Fibroblast of gingiva (primary cell): ENCODE measurements at regions not wholly inside any gene's neighbourhood (a gene's known extent, or its start where the extent isn't known, plus 50 kb on each side); places are given as distances from the start of the nearest gene placed in this dataset.

ENCODE experiments used
- DNase-seq: peaks from one replicate; pipeline ENCODE4 v3.0.0-alpha.2; 2011; ENCODE audit warnings: low read depth

DNA sequence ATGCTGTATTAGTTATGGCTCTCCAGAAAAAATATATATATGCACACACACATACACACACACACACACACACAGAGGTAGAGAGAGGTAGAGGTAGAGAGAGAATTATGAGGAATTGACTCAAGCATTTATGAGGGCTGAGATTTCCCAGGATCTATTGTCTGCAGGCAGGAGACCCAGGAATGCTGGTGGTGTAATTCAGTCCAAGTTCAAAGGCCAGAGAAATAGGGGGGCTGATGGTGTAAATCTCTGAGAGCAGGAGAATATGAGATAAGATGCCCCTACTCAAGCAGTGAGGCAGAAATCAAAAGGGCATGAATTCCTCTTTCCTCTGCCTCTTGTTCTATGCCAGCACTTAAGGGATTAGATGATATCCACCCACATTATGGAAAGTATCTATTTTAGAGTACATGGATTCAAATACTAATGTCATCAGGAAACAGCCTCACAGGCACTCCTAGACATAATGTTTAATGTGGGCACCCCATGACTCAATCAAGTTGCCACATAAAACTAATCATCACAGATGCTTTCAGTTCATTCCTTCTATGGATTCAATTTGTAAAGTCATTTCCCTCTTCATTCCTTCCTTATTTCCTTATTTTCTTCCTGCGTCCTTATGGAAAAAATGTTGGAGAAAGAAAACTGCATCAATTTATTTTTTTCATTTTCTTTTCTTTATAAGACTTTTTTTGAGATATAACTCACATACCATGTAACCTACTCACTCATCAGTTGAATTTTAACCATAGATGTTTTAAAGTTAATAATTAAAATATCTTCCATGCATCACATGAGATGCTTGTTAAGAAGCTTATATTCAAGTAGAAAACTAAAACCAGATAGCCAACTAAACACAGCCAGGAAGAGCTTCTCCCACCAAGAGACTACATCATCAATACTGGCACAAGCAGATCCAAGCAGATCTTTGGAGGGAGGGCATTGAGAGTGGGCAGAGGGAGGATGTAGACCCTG lies 406.2 kb downstream of the MBD2 start:
- no peak for DNase-seq

DNA sequence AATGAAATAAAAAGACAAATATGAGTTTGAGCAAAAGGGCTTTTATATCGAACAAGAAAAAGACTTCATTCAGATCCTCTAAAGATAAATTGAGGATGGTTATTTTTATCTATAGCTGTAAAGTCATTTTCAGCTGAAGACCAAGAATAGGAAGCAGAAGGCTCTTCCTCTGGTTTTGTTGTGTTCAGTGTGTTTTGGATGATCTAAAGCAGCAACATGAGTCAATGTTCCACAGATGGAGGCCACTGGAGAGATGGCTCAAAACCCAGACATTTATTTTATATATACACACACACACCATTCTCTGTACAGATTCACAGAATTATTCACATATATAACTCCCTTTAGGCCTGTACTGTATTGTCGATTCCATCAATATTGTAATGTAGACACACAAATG lies 424.3 kb downstream of the MBD2 start:
- DNase-seq, result no peak

DNA sequence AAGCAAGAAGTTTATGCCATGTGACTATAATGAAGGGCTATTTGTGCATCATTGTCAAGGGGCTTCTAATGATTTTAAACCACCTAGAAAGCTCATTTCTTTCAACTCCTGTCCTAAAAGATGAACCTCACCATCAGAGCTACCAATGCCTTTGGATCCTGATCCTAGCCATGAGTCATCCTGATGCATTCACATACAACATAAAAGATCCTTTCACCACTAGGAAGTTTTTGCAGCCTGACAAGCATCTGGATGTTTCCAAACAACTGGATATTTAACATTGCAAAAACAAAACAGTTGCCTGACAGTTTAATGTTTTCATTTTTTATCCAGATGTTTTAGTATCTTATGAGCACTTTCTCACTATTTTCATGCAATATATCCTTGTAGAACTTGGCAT lies 425.3 kb downstream of the MBD2 start:
- peak; percentile 46 for DNase-seq

DNA sequence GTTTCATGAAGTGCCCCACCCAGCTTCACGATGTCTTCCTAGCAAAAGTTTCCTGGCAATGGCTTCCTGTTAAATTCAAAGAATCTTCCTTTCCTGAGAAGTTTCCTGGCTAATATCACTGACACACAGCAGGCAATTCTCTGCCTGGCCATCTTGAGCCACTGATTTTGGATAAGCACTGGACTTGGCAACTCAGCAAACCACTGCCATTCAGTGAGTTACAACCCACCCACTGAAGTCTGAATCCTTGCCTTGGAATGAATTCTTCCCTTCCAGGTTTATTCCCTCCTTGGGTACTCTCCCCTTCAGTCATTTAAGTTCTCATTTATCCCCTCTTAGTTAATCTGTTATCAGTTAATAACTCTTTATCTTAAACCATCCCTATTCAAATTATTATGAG lies 426.0 kb downstream of the MBD2 start:
- no peak for DNase-seq

DNA sequence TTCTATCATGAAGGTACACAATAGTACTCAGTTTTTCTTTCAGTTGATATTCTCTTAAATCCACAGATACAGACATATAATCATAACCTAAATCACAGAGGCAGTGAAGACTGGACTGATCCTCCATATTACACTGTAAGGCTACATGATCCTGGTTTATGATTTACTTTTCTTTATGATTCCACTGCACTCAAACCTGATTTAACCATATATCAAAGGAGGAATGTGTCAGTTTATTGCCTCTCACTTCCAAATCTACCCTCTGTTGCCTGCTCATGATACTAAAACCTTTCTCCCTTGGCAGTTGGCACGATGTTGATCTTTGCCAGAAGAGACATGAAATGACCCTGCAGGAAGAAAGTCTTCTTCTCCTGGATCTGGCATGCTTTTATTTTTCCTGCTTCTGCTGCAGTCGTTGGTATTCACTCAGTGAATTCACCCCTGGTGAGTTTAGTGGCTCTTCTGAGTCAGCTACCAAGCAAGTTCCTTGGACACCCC lies 426.4 kb downstream of the MBD2 start:
- no peak for DNase-seq

DNA sequence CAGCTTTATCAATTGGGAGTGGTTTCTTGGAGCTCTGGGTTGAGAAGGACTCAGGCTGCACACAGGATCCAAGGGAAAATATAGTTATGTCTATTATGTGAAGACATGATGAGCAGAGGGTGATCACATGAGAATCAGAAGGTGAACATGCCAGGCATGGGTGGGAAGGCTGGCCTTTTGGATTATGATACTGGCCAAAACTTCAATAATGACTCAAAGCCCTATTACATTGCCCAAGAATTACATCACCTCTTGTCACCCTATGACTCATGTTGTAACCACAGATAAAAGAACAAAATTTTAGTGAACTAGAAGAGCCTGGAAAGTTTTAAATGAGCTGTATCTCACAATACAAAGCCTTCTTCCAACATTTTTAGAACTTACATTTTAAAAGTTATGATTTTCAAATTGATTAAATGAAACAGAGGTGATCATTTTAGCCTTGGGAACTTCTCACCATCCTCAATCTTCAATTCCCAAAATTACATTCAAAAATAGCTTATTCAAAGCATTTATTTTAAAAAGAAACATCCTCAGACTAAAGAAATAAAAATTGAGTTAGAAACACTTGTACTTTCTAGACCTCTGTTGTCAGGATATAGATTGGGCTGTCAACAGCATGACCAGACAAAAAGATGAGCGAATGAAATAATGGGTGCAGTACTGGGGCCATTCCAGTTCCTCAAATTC lies 428.3 kb downstream of the MBD2 start:
- DNase-seq, result peak; percentile 85

DNA sequence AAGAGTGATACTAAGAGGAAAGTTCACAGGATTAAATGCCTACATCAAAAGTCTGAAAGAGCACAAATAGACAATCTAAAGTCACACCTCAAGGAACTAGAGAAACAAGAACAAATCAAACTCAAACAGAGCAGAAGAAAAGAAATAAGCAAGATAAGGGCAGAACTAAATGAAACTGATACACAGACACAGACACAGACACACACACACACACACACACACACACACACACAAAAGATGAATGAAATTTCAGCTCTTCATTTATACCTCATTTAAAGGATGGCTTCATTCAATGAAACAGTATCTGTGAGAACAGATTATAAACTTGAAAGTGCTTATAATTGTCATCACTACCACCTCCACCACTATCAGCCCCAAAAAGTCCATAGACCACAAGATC lies 428.9 kb downstream of the MBD2 start:
- no peak for DNase-seq

DNA sequence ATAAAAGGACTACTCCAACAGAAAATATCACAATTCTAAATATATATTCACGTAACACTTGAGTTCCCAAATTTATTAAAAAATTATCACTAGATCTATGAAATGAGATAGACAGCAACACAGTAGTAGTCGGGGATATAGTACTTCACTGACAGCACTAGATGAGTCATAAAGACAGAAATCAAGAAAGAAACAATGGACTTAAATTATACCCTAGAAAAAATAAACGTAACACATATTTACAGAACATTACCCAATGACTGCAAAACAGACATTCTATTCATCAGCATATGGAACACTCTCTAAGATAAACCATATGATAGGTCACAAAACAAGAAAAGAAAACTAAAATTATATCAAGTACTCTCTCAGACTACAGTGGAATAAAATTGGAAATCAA lies 429.4 kb downstream of the MBD2 start:
- peak; percentile 52 for DNase-seq

DNA sequence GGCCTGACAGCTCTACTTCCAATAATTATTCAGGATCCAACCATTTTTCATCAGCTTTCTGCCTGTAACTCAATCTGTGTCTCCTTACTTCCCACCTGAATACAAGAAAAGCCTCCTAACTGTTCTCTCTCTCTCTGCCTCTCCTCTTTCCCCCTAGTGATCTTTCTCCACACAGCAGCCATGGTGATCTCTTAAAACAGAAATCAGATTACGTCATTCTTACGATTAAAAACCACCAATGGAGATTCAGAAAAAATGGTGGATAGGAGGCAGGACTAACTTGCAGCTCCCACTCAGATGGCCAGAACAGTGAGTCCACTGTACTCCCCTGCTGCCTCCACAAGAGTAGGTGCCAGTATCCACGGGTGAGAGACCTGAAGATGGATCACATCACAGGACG lies 431.7 kb downstream of the MBD2 start:
- no peak for DNase-seq

DNA sequence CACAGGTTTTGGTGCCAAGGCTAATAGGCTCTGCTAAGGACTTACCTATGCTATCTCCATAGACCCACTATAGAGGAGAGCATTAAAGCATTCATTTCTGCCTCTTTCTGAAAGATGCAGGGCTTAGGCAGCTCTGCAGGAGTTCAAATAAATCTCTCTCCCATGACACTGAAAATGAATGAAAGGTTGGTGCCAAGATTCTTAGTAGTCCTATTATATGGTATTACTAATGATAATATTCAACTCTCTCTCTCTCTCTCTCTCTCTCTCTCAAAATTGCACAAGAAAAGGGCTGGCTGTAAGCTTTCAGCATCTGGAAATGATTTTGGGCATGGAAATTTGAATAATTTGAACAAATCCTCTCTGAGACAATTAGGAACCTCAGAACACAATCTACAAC lies 433.7 kb downstream of the MBD2 start:
- peak; percentile 86 for DNase-seq

DNA sequence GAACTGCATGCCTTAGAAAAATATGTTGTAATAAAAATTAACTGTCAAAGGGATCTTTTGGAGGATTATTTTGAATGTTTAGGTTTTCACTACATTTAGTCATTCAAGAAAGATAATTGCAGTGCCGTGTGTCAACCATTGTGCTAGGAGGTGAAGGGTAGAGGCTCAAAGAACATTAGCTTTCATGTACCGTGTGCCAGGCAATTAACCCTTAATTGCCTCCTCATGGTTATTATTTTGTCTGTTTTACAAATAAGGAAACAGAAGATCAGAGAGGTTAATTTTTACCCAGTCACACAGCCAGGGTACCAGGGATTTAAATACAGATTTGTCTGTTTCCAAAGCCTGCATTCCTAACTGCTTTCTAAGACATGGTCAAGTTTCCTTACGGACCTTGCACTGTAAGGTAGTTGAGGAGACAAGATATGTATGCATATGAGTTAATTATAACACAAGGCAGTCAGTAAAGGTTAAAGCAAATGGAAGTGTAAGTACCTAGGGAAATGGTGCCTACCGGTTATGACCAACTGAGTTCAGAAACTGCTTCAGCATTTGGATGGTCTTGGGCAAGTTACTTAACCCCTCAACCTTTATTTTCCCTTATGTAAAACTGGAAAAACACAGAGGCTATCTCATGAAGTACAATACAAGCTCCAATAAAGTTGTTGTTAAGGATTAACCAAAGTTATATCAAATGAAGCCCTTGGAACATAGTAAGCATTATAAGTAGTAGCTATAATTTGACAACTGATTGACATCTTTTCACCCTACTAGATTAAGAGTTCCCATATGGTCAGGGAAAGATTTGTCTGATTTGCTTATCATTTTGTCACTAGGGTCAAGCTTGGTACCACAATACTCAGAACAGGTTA lies 434.9 kb downstream of the MBD2 start:
- DNase-seq, result no peak

DNA sequence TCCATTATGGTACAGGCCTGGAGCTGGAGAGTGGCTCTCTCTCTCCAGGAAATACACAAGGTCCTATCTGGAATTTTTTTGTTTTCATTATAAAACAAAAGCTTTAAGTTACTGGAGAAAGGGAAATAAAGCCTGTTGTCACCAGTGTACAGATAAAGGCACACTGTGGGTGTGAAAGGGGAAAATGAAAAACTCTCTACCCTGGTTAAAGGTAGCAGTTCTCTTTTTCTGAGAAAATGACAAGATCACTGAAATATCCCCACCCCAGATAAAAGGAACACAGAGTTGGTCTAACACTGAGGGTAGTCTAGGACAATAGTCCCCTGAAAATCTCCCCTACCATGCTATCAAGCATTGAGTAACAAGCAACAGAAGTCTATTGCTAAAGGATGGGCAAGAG lies 438.7 kb downstream of the MBD2 start:
- no peak for DNase-seq

DNA sequence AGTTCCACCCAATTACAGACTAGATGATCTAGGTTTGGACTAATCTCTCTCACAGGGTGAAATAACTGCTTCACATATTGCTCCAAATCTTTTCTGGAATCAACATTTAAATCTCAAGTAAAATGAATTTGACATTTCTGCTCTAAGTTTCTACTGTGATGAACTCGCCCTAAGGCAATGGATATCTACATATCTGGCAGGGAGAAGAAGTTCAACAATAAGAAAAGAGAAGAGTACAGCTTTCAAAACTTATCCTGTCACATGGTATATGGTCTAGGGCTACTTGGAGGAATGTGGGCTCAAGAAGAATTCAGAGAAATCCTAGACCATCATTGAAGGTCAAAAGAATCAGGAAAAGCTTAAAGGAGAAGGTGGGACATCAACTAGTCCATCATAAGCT lies 440.2 kb downstream of the MBD2 start:
- DNase-seq, result no peak

DNA sequence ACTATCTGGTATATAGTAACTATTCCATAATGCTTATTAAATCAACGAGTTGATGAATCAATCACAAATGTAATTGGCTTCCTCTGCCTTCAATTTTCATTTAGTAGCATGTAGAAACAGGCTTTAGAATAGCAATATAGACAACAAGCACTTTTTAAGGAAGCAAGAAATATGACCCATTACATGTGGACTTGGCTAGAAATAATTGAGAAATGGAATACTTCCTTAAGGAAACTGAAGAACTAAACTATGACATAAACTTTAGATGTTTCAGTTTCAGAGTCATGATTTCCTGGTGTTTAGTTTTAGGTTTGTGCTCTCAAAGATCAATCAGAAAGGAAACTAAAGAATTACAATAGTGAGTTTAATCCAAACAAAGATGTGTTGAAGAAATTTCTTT lies 443.8 kb downstream of the MBD2 start:
- DNase-seq, result peak; percentile 4

DNA sequence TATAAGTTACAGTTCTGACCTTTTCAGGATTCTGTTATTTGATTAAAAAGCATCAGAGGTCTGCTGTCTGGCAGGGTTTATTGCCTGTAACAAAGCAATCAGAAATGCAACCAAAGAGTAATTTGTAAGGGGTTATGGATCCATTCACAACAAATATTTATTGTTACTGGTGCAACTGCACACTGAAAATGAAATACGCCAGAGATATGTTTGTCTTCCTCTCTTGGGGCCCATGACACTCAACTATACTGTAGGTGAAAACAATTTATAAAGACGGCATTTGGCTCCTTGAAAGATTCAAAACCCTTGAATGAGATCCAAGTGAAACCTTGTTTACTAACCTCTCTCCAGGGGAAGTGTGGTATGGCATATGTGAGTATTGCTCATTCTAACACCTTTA lies 452.2 kb downstream of the MBD2 start:
- DNase-seq, result no peak

DNA sequence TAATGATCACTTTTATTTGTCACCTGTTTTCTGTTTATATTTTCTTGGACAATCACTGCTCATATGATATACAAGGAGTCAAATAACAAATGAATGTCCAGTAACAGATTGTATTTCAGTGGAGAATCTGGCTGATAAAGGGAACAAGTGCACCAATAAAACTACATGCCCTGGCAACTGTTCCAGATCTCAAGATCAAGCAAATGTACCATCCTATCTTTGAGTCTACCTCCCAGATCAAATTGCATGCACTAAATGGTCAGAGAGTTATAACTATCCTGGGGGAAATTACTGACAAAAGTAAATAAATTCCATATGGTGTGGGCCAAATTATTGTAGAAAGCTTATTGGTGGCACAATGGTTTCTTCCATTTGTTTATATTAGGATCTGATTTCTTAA lies 452.8 kb downstream of the MBD2 start:
- DNase-seq, result no peak

DNA sequence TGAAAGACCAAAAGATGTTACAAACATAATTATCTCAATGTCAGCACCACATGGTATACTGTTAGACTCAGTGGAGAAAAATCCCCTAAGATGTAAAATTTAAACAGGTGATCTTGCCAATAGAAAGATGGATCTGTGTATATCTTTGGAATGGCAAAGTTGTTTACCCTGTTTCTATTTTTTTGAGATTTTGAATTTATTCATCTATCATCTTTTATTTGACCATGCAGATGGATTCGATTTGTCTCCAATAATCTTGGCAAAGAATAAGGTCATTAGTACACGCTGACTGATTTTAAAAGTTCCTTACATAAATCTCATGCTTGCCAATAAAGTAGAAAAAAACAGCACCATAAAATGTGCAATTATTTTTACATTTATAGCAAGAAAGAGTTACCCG lies 459.3 kb downstream of the MBD2 start:
- no peak for DNase-seq

DNA sequence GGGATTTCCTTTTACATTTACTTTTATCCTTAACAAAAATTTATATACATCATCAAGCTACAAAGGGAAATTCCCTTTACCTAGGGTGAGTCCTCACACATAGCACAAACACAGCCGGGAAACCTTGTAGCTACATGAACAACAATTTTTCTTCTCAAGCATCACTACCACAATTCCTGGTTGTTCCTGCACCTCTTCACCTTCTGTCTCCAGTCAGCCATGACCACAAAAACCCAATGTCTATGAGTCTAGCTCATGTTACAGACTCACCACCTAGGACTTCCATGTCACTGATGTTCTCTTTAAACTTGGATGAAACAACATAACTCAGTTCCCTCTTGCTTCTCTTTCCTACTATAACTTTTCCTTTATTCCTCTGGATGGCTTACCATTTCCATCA lies 460.4 kb downstream of the MBD2 start:
- no peak for DNase-seq

DNA sequence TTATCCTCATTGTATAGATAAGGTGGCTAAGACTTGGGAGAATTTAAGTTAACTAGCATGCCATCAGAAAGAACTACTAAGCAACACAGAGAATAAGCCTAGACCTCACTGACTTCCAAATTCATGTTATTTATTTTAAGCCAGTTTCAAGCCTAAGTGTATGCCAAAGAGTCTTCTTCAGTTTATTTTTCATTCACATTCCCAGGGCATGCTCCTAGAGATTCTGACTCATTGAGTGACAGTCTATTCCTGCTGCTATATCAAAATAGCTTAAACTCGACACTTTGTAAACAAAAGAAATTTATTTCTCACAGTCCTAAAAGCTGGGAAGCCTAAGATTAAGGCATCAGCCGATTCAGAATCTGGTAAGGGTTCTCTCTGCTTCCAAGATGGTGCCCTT lies 467.1 kb downstream of the MBD2 start:
- DNase-seq, result peak; percentile 30

DNA sequence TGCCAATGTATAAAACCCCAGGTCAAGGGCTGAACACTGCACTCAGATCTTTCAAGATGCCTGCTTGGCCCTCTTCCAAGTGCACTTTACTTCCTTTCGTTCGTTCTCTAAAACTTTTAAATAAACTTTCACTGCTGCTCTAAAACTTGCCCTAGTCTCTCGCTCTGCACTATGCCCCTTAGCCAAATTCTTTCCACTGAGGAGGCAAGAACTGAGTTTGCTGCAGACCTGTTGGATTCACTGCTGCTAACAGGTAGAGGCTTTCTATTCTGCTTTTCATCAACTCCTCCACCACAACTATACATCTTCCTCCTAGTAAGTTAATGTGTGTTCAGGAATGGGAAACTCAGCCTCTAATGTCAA lies 467.9 kb downstream of the MBD2 start:
- no peak for DNase-seq

DNA sequence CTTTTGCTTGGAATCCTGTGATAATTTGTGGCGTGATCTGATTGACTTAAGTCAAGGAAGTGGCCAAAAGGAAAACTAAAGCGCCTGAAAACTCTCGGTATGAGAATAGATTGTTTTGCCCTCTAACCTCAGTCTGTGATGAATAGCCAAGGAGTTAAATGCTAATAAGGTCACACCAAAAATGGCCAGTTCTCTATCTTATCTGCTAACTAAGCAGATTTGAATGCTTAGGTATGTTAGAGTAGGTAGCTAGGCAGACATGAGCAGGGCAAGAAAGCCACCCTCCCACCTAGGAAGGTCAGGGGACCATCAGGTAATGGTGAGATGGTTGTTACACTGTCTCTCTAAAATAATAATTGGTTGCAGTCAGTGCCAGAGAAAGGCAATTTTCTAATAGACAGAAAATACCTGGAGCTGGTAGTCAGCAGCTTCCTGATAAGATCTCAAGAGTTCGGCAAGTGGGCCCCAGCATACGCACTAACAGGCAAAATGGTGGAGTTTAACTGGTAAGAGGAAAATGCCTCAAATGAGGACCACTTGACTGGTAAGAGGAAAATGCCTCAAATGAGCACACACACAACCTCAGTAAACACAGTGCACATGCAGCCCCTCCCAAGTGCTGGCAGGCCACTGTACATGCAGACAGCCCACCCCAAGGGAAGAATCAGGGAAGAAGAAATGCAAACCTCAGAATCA lies 468.4 kb downstream of the MBD2 start:
- DNase-seq, result no peak

DNA sequence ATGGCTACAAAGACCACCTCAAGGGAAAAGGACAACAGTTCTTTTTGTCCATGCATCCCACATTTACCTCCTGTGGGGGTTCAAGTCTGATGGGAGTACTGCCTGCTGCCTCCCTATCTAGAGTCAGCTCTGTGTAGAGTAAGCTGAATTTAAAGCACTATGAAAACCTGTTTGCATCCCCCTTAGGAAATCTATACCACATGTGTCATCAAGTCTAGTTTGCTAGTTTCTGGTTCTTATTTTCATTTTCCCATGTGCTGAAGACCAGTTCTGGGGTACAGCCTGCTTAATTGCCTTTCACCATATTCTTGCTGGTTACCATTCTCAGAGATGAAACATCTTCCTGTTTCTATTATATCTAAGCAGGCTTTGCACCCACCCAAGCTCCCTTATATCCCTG lies 470.3 kb downstream of the MBD2 start:
- DNase-seq, result no peak
